IMR-90 (cell line): ENCODE measurements at regions not wholly inside any gene's neighbourhood (a gene's known extent, or its start where the extent isn't known, plus 50 kb on each side); places are given as distances from the start of the nearest gene placed in this dataset.

Experiments
- ATAC-seq: fragments of 200-7000 bp; cut with Tn5 transposase; 2 replicates; pipeline ENCODE4 v1.9.1; 2020; ENCODE audit warnings: low read depth, mild to moderate bottlenecking, moderate library complexity
- BruUV-seq: library from RNA; stranded (reverse); fragments of 400-500 nt; replicated peaks from 2 replicates; lab custom pipeline; 2021; lab: Mats Ljungman, UMichigan
- CTCF ChIA-PET: fragments of 300-600 bp; formaldehyde crosslinking; extraction: SDS; loops from one replicate; lab custom pipeline; 2021; ENCODE audit warnings: antibody characterized with exemption; lab: Yijun Ruan, JAX
- POLR2A ChIA-PET: fragments of 300-600 bp; sonication (Branson Sonifier 250); formaldehyde crosslinking; loops from one replicate; lab custom pipeline; 2022; ENCODE audit warnings: antibody characterized with exemption; ENCODE audit not compliant: unreplicated experiment; lab: Charles Lee
- DNase-seq: peaks from one replicate; pipeline ENCODE4 v3.0.0; 2013
- H2AFZ ChIP-seq: replicated peaks from 2 replicates; pipeline ENCODE3; 2013; ENCODE audit warnings: low read length, mild to moderate bottlenecking; ENCODE audit not compliant: poor library complexity
- H2AK5ac ChIP-seq: 2 replicates; pipeline ENCODE4 v1.6.1; 2013; ENCODE audit warnings: low read depth, low read length, inconsistent platforms
- H2AK9ac ChIP-seq: replicated peaks from 2 replicates; pipeline ENCODE3; 2013; ENCODE audit warnings: mild to moderate bottlenecking, low read depth, low read length, moderate library complexity; ENCODE audit not compliant: poor library complexity
- H2BK120ac ChIP-seq: 2 replicates; pipeline ENCODE4 v1.6.1; 2013; ENCODE audit warnings: low read depth, low read length, inconsistent platforms
- H2BK15ac ChIP-seq: 3 replicates; pipeline ENCODE4 v1.6.1; 2013; ENCODE audit warnings: low read depth, low read length, inconsistent platforms
- H2BK20ac ChIP-seq: 2 replicates; pipeline ENCODE4 v1.6.1; 2013; ENCODE audit warnings: low read depth, mild to moderate bottlenecking, inconsistent platforms, low read length, moderate library complexity
- H2BK5ac ChIP-seq: 2 replicates; pipeline ENCODE4 v1.6.1; 2013; ENCODE audit warnings: mild to moderate bottlenecking, low read depth, low read length, inconsistent platforms; ENCODE audit not compliant: poor library complexity, severe bottlenecking
- H3K14ac ChIP-seq: replicated peaks from 2 replicates; pipeline ENCODE4 v1.6.1; 2013; ENCODE audit warnings: low read depth, low read length, inconsistent platforms
- H3K18ac ChIP-seq: 2 replicates; pipeline ENCODE4 v1.6.1; 2013; ENCODE audit warnings: low read depth, low read length, control low read depth
- H3K23ac ChIP-seq: 2 replicates; pipeline ENCODE4 v1.6.1; 2013; ENCODE audit warnings: low read depth, low read length, inconsistent platforms
- H3K27ac ChIP-seq: 2 replicates; pipeline ENCODE4 v1.5.1; 2013; ENCODE audit warnings: mild to moderate bottlenecking, control low read depth, low read length; ENCODE audit not compliant: insufficient read depth
- H3K27me3 ChIP-seq: 2 replicates; pipeline ENCODE4 v1.6.1; 2013; ENCODE audit warnings: low read length; ENCODE audit not compliant: control insufficient read depth, insufficient read depth
- H3K36me3 ChIP-seq: 2 replicates; pipeline ENCODE4 v1.6.1; 2013; ENCODE audit warnings: low read length, mixed read lengths; ENCODE audit not compliant: control insufficient read depth, insufficient read depth
- H3K4ac ChIP-seq: 2 replicates; pipeline ENCODE4 v1.6.1; 2013; ENCODE audit warnings: low read depth, low read length, inconsistent platforms
- H3K4me1 ChIP-seq: 2 replicates; pipeline ENCODE4 v1.6.1; 2013; ENCODE audit warnings: low read length, mixed read lengths; ENCODE audit not compliant: control insufficient read depth, insufficient read depth
- H3K4me2 ChIP-seq: 2 replicates; pipeline ENCODE4 v1.6.1; 2013; ENCODE audit warnings: low read depth, mild to moderate bottlenecking, control low read depth, low read length, moderate library complexity
- H3K4me3 ChIP-seq: 2 replicates; pipeline ENCODE4 v1.5.1; 2013; ENCODE audit warnings: low read depth, mild to moderate bottlenecking, control low read depth, low read length, moderate library complexity; ENCODE audit not compliant: insufficient read depth
- H3K56ac ChIP-seq: 2 replicates; pipeline ENCODE4 v1.6.1; 2013; ENCODE audit warnings: low read length, inconsistent platforms; ENCODE audit not compliant: insufficient read depth; ENCODE audit errors: extremely low read depth
- H3K79me1 ChIP-seq, 2 experiments: 2 replicates each; pipeline ENCODE4 v1.6.1; 2013; ENCODE audit warnings: low read length in 2 of 2, inconsistent platforms in 1 of 2, low read depth in 1 of 2
- H3K9ac ChIP-seq: 2 replicates; pipeline ENCODE4 v1.6.1; 2013; ENCODE audit warnings: low read depth, low read length, control low read depth
- H3K9me1 ChIP-seq: 2 replicates; pipeline ENCODE4 v1.6.1; 2013; ENCODE audit warnings: low read length, inconsistent platforms; ENCODE audit not compliant: insufficient read depth
- H3K9me3 ChIP-seq: 2 replicates; pipeline ENCODE4 v1.6.1; 2013; ENCODE audit warnings: low read length; ENCODE audit not compliant: control insufficient read depth, insufficient read depth
- H4K20me1 ChIP-seq: 2 replicates; pipeline ENCODE4 v1.6.1; 2013; ENCODE audit warnings: low read length, inconsistent platforms; ENCODE audit not compliant: insufficient read depth
- H4K5ac ChIP-seq: 2 replicates; pipeline ENCODE4 v1.6.1; 2013; ENCODE audit warnings: mild to moderate bottlenecking, low read depth, low read length, control low read depth
- H4K8ac ChIP-seq, 2 experiments: 2 replicates each; pipeline ENCODE4 v1.6.1; 2013; ENCODE audit warnings: low read depth in 2 of 2, low read length in 2 of 2, control low read depth in 1 of 2, inconsistent platforms in 1 of 2
- H4K91ac ChIP-seq: 2 replicates; pipeline ENCODE4 v1.6.1; 2013; ENCODE audit warnings: low read depth, low read length, inconsistent platforms; ENCODE audit not compliant: insufficient read depth
- BHLHE40 ChIP-seq: fragments of 150-350 bp; IDR thresholded peaks from 2 replicates; pipeline ENCODE4 v1.6.1; 2016; ENCODE audit warnings: mild to moderate bottlenecking, low read depth, low read length
- CHD1 ChIP-seq: IDR thresholded peaks from 2 replicates; pipeline ENCODE4 v1.6.1; 2012; ENCODE audit warnings: low read depth, low read length, improper control_type of control experiment
- ELK1 ChIP-seq: fragments of 150-350 bp; IDR thresholded peaks from 2 replicates; pipeline ENCODE4 v1.6.1; 2016; ENCODE audit warnings: low read depth, mild to moderate bottlenecking, low read length, moderate library complexity, borderline replicate concordance
- MAFK ChIP-seq: IDR thresholded peaks from 2 replicates; pipeline ENCODE4 v1.6.1; 2012; ENCODE audit warnings: low read depth, low read length, improper control_type of control experiment
- NFE2L2 ChIP-seq: fragments of 150-350 bp; IDR thresholded peaks from 2 replicates; pipeline ENCODE4 v1.6.1; 2016; ENCODE audit warnings: low read depth, mild to moderate bottlenecking, low read length
- POLR2A ChIP-seq: IDR thresholded peaks from 2 replicates; pipeline ENCODE4 v1.6.1; 2012; ENCODE audit warnings: mild to moderate bottlenecking, low read depth, low read length
- RAD21 ChIP-seq: IDR thresholded peaks from 2 replicates; pipeline ENCODE4 v1.6.1; 2012; ENCODE audit warnings: low read length, improper control_type of control experiment
- USF2 ChIP-seq: fragments of 150-350 bp; IDR thresholded peaks from 2 replicates; pipeline ENCODE4 v1.6.1; 2017; ENCODE audit warnings: mild to moderate bottlenecking, antibody characterized with exemption, low read length, low read depth
- WGBS, 2 experiments: methylation state at CpG; one replicate each; pipeline versions ENCODE4 v1.1.5 to v1.1.7; 2013; ENCODE audit warnings: missing lambda C conversion rate in 2 of 2; ENCODE audit not compliant: insufficient read length in 1 of 2; ENCODE audit errors: extremely low coverage in 2 of 2; 5-methylcytosine and 5-hydroxymethylcytosine counted together
- dilution Hi-C: fragments of 300-500 bp; cut with HindIII; formaldehyde crosslinking; loops from one replicate; pipeline ENCODE4 v1.14.3; 2018; ENCODE audit warnings: low sequenced_read_pairs; ENCODE audit not compliant: unreplicated experiment
- in situ Hi-C: fragments of 300-500 bp; cut with MboI; formaldehyde crosslinking; loops from 3 replicates; pipeline ENCODE4 v1.14.3; 2019; ENCODE audit warnings: low sequenced_read_pairs, inconsistent platforms, mixed read lengths
- intact Hi-C: fragments of 100-400 bp; cut with micrococcal nuclease; formaldehyde crosslinking; loops from 2 replicates; pipeline ENCODE4 v1.10.0; 2022

DNA sequence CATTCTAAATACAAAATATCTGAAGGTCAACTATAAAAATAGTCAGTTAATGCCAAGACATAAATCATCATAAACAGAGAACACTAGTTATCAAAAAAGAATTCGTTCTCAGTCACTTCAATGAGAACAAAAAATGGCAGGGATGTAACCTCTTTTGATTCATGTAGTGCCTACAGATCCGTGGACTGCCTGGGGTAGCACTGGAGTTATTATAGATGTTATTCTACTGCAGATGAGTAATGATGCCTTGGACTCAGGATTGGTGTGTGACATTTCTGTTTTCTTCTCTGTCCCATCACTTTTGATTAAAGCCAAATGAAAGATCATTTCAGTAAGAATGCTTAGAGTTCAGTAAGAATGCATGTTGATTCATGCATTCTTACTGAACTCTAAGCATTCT, 440.4 kb downstream of the FAM133A start:
- H3K4me1 ChIP-seq, result no peaks in the 10 kb centered on the region
- H3K9ac ChIP-seq, result no peak overlapping the region
- BruUV-seq, result no TSS peak
- no peak overlapping the region for H2AK9ac ChIP-seq
- no peaks in the 10 kb centered on the region for H3K9me1 ChIP-seq
- in situ Hi-C loops (no loop called here), intact Hi-C loops (no loop called here), dilution Hi-C loops (no loop called here)
- no peak overlapping the region for H4K8ac ChIP-seq
- no peak overlapping the region for H2BK5ac ChIP-seq
- H2BK15ac ChIP-seq, result no peak overlapping the region
- H2BK120ac ChIP-seq, result no peak overlapping the region
- no CpG with 5 or more reads among the region's 2 CpGs for WGBS, 2 experiments
- no peaks in the 10 kb centered on the region for H3K79me1 ChIP-seq
- H3K27ac ChIP-seq, result no peak overlapping the region
- TF ChIP-seq POLR2A, result no peak
- TF ChIP-seq BHLHE40, result no peak
- no peak for TF ChIP-seq USF2
- TF ChIP-seq CHD1, result no peak
- TF ChIP-seq RAD21, result no peak
- no peak for TF ChIP-seq ELK1
- no peak for TF ChIP-seq NFE2L2
- TF ChIP-seq MAFK, result no peak
- H2BK20ac ChIP-seq, result no peak overlapping the region
- H3K36me3 ChIP-seq, result no peaks in the 10 kb centered on the region
- H3K4me2 ChIP-seq, result no peak overlapping the region
- H4K20me1 ChIP-seq, result no peaks in the 10 kb centered on the region
- H2AK5ac ChIP-seq, result no peak overlapping the region
- no peaks in the 10 kb centered on the region for H3K9me3 ChIP-seq
- H3K56ac ChIP-seq, result no peak overlapping the region
- no peak overlapping the region for H3K23ac ChIP-seq
- H3K4me3 ChIP-seq, result no peak overlapping the region
- no peak overlapping the region for H3K4ac ChIP-seq
- H4K91ac ChIP-seq, result no peak overlapping the region
- DNase-seq, result no peak
- H2AFZ ChIP-seq, result no peak overlapping the region
- CTCF ChIA-PET, result no interaction called here
- no peak overlapping the region for H3K18ac ChIP-seq
- no peak overlapping the region for H4K5ac ChIP-seq
- POLR2A ChIA-PET, result no interaction called here
- ATAC-seq, result no peak
- no peaks in the 10 kb centered on the region for H3K27me3 ChIP-seq
- H3K14ac ChIP-seq, result no peak overlapping the region
